Urinary bladder (tissue), 3 donors: ENCODE measurements at regions not wholly inside any gene's neighbourhood (a gene's known extent, or its start where the extent isn't known, plus 50 kb on each side); places are given as distances from the start of the nearest gene placed in this dataset.
"Not testable (repeated sequence)": the region's sequence is repeated elsewhere in the genome, so short reads cannot be mapped to it uniquely, and the experiment has no call there.

Experiments
- DNase-seq: peaks from one replicate; pipeline ENCODE4 v3.0.0-alpha.2; 2015; ENCODE audit errors: extremely low spot score
- H3K27ac ChIP-seq: one replicate; pipeline ENCODE4 v1.5.1; 2013; ENCODE audit warnings: low read depth, mild to moderate bottlenecking, moderate library complexity
- H3K36me3 ChIP-seq: one replicate; pipeline ENCODE4 v1.6.1; 2013; ENCODE audit warnings: mild to moderate bottlenecking, moderate library complexity; ENCODE audit not compliant: insufficient read depth
- H3K4me1 ChIP-seq: one replicate; pipeline ENCODE4 v1.6.1; 2013; ENCODE audit warnings: mild to moderate bottlenecking, moderate library complexity; ENCODE audit not compliant: insufficient read depth
- H3K4me3 ChIP-seq: one replicate; pipeline ENCODE4 v1.5.1; 2013; ENCODE audit warnings: low read depth, low read length
- WGBS: extraction: QIAGEN DNeasy Blood & Tissue Kit; methylation state at CpG from one replicate; pipeline ENCODE4 v1.1.7; 2013; 5-methylcytosine and 5-hydroxymethylcytosine counted together
- donor health status: healthy with polysubstance abuse.
- donor health status: healthy.

GRCh38 chr6:68240726-68241125, 394.4 kb upstream of the ADGRB3 start:
- H3K4me1 ChIP-seq, result no peaks in the 10 kb centered on the region
- no peaks in the 10 kb centered on the region for H3K36me3 ChIP-seq
- no peak overlapping the region for H3K27ac ChIP-seq
- no peak for DNase-seq
- no peak overlapping the region for H3K4me3 ChIP-seq

- no peak overlapping the region for H3K4me3 ChIP-seq
- WGBS, result 75% methylated on average over 2 of the region's 2 CpGs
- H3K36me3 ChIP-seq, result no peaks in the 10 kb centered on the region
- H3K4me1 ChIP-seq, result no peaks in the 10 kb centered on the region
- no peak for DNase-seq
- no peak overlapping the region for H3K27ac ChIP-seq
These were observed 396.0 kb upstream of the ADGRB3 start for GRCh38 chr6:68239034-68239433.

- no peak overlapping the region for H3K4me3 ChIP-seq
- H3K27ac ChIP-seq, result no peak overlapping the region
- 6% methylated on average over 1 of the region's 1 CpG for WGBS
- no peaks in the 10 kb centered on the region for H3K36me3 ChIP-seq
- H3K4me1 ChIP-seq, result no peaks in the 10 kb centered on the region
- no peak for DNase-seq
These were observed 396.9 kb upstream of the ADGRB3 start for GRCh38 chr6:68238097-68238601.

GRCh38 chr6:68237205-68237604, 397.9 kb upstream of the ADGRB3 start:
- Histone ChIP-seq H3K4me3 (no peak overlapping the region), H3K27ac (no peak overlapping the region), H3K4me1 (no peaks in the 10 kb centered on the region), H3K36me3 (no peaks in the 10 kb centered on the region)
- no peak for DNase-seq
- 96% methylated on average over 6 of the region's 6 CpGs for WGBS

GRCh38 chr6:68235326-68235784, 399.7 kb upstream of the ADGRB3 start:
- Histone ChIP-seq H3K27ac (no peak overlapping the region), H3K36me3 (no peaks in the 10 kb centered on the region), H3K4me3 (no peak overlapping the region), H3K4me1 (no peaks in the 10 kb centered on the region)
- WGBS, result 17% methylated on average over 1 of the region's 1 CpG
- DNase-seq, result no peak

GRCh38 chr6:68233623-68234022, 401.5 kb upstream of the ADGRB3 start:
- H3K4me1 ChIP-seq, result no peaks in the 10 kb centered on the region
- DNase-seq, result no peak
- 69% methylated on average over 2 of the region's 2 CpGs for WGBS
- no peak overlapping the region for H3K4me3 ChIP-seq
- no peaks in the 10 kb centered on the region for H3K36me3 ChIP-seq
- no peak overlapping the region for H3K27ac ChIP-seq

- H3K36me3 ChIP-seq, result no peaks in the 10 kb centered on the region
- 73% methylated on average over 1 of the region's 1 CpG for WGBS
These were observed 405.5 kb upstream of the ADGRB3 start for GRCh38 chr6:68229566-68229965.

GRCh38 chr6:68226460-68226859, 408.6 kb upstream of the ADGRB3 start:
- Histone ChIP-seq H3K27ac (no peak overlapping the region), H3K4me1 (no peaks in the 10 kb centered on the region), H3K36me3 (no peaks in the 10 kb centered on the region), H3K4me3 (no peak overlapping the region)
- WGBS, result 64% methylated on average over 3 of the region's 3 CpGs
- DNase-seq, result no peak

More at GRCh38 chr6:68229566-68229965, 405.5 kb upstream of the ADGRB3 start:
- H3K4me3 ChIP-seq, result no peak overlapping the region
- no peak overlapping the region for H3K27ac ChIP-seq
- no peaks in the 10 kb centered on the region for H3K4me1 ChIP-seq
- no peak for DNase-seq

- Histone ChIP-seq H3K27ac (no peak overlapping the region), H3K36me3 (no peaks in the 10 kb centered on the region)
These were observed 409.4 kb upstream of the ADGRB3 start for GRCh38 chr6:68225729-68226128.

GRCh38 chr6:68211242-68211795, 423.8 kb upstream of the ADGRB3 start:
- Histone ChIP-seq H3K4me1 (no peaks in the 10 kb centered on the region), H3K27ac (no peak overlapping the region), H3K36me3 (no peaks in the 10 kb centered on the region), H3K4me3 (no peak overlapping the region)
- no peak for DNase-seq
- 74% methylated on average over 2 of the region's 2 CpGs for WGBS

More at GRCh38 chr6:68225729-68226128, 409.4 kb upstream of the ADGRB3 start:
- DNase-seq, result no peak
- Histone ChIP-seq H3K4me1 (no peaks in the 10 kb centered on the region), H3K4me3 (no peak overlapping the region)

- H3K27ac ChIP-seq, H3K36me3 ChIP-seq: not testable (repeated sequence)
These were observed 427.5 kb upstream of the ADGRB3 start for GRCh38 chr6:68207612-68208011.

GRCh38 chr6:68200929-68201328, 434.2 kb upstream of the ADGRB3 start:
- Histone ChIP-seq H3K27ac (no peak overlapping the region), H3K36me3 (no peaks in the 10 kb centered on the region), H3K4me1 (no peaks in the 10 kb centered on the region), H3K4me3 (no peak overlapping the region)
- no peak for DNase-seq

More at GRCh38 chr6:68207612-68208011, 427.5 kb upstream of the ADGRB3 start:
- not testable (repeated sequence) for H3K4me1 ChIP-seq, H3K4me3 ChIP-seq, DNase-seq

- H3K27ac ChIP-seq, result no peak overlapping the region
- DNase-seq, result no peak
- no peaks in the 10 kb centered on the region for H3K4me1 ChIP-seq
- WGBS, result 90% methylated on average over 1 of the region's 1 CpG
- no peak overlapping the region for H3K4me3 ChIP-seq
- H3K36me3 ChIP-seq, result no peaks in the 10 kb centered on the region
These were observed 437.7 kb upstream of the ADGRB3 start for GRCh38 chr6:68197356-68197755.

GRCh38 chr6:68196645-68197044, 438.4 kb upstream of the ADGRB3 start:
- WGBS, result 59% methylated on average over 3 of the region's 3 CpGs
- H3K27ac ChIP-seq, result no peak overlapping the region
- no peak overlapping the region for H3K4me3 ChIP-seq
- no peaks in the 10 kb centered on the region for H3K4me1 ChIP-seq
- H3K36me3 ChIP-seq, result no peaks in the 10 kb centered on the region
- DNase-seq, result no peak

GRCh38 chr6:68195753-68196152, 439.3 kb upstream of the ADGRB3 start:
- not testable (repeated sequence) for H3K27ac ChIP-seq, DNase-seq, H3K4me3 ChIP-seq, H3K4me1 ChIP-seq, H3K36me3 ChIP-seq
- WGBS, result 89% methylated on average over 2 of the region's 2 CpGs
